H1 (cell line): ENCODE measurements at regions not wholly inside any gene's neighbourhood (a gene's known extent, or its start where the extent isn't known, plus 50 kb on each side); places are given as distances from the start of the nearest gene placed in this dataset.
A peak's percentile ranks its signal among the peaks of the same experiment; 100 is the strongest.

ENCODE experiments used
- CTCF ChIA-PET: fragments of 300-600 bp; sonication (Branson Sonifier 250); formaldehyde crosslinking; loops from one replicate; lab custom pipeline; 2021; ENCODE audit not compliant: partially characterized antibody; lab: Charles Lee
- POLR2A ChIA-PET: fragments of 300-600 bp; sonication (Branson Sonifier 250); formaldehyde crosslinking; loops from one replicate; lab custom pipeline; 2021; ENCODE audit warnings: inconsistent platforms; ENCODE audit not compliant: partially characterized antibody; lab: Charles Lee
- DNase-seq, 2 experiments: peaks; one replicate each; pipeline versions ENCODE4 v3.0.0 to v3.0.0-alpha.2; 2010 to 2022; ENCODE audit warnings: low spot score in 2 of 2, low read depth in 1 of 2, mixed read lengths in 1 of 2
- FAIRE-seq: peaks from 2 replicates; lab custom pipeline; 2011; peaks lifted over from hg19 to GRCh38; lab: Jason Lieb, UNC
- H2AFZ ChIP-seq: 2 replicates; pipeline ENCODE4 v1.8.1; 2012; ENCODE audit warnings: low read length, inconsistent platforms
- H2AK5ac ChIP-seq: 2 replicates; pipeline ENCODE4 v1.6.1; 2013; ENCODE audit warnings: low read depth, low read length
- H2BK120ac ChIP-seq: replicated peaks from 2 replicates; pipeline ENCODE3; 2013; ENCODE audit warnings: low read depth, low read length, inconsistent platforms
- H2BK12ac ChIP-seq: 2 replicates; pipeline ENCODE4 v1.6.1; 2013; ENCODE audit warnings: low read depth, low read length
- H2BK15ac ChIP-seq: 2 replicates; pipeline ENCODE4 v1.6.1; 2013; ENCODE audit warnings: low read length
- H2BK20ac ChIP-seq: 2 replicates; pipeline ENCODE4 v1.6.1; 2013; ENCODE audit warnings: low read length
- H2BK5ac ChIP-seq: 2 replicates; pipeline ENCODE4 v1.6.1; 2013; ENCODE audit warnings: low read depth, low read length
- H3K14ac ChIP-seq: 2 replicates; pipeline ENCODE4 v1.6.1; 2013; ENCODE audit warnings: inconsistent platforms; ENCODE audit not compliant: insufficient read length
- H3K18ac ChIP-seq: 2 replicates; pipeline ENCODE4 v1.6.1; 2013; ENCODE audit warnings: low read length; ENCODE audit errors: extremely low read depth
- H3K23ac ChIP-seq: 2 replicates; pipeline ENCODE4 v1.6.1; 2013; ENCODE audit warnings: inconsistent platforms; ENCODE audit not compliant: insufficient read length
- H3K23me2 ChIP-seq: 2 replicates; pipeline ENCODE4 v1.6.1; 2013; ENCODE audit warnings: low read depth, low read length
- H3K27ac ChIP-seq: 2 replicates; pipeline ENCODE4 v1.6.1; 2011; ENCODE audit warnings: low read depth, low read length, inconsistent platforms
- H3K27me3 ChIP-seq, 4 experiments: replicated peaks in 1 of 4; 1 replicate in 1 of 4; 2 replicates in 3 of 4; pipeline versions ENCODE4 v1.6.1 to v1.8.1; 2011 to 2013; ENCODE audit warnings: low read length in 3 of 4, mild to moderate bottlenecking in 3 of 4, inconsistent platforms in 2 of 4, mixed read lengths in 2 of 4, moderate library complexity in 1 of 4; ENCODE audit not compliant: control insufficient read depth in 3 of 4, insufficient read depth in 3 of 4; ENCODE audit errors: extremely low read depth in 1 of 4
- H3K36me3 ChIP-seq, 4 experiments: 2 replicates each; pipeline versions ENCODE4 v1.6.1 to v1.8.1; 2011 to 2013; ENCODE audit warnings: mild to moderate bottlenecking in 4 of 4, low read length in 3 of 4, moderate library complexity in 2 of 4, control low read depth in 1 of 4, inconsistent platforms in 1 of 4; ENCODE audit not compliant: insufficient read depth in 4 of 4, control insufficient read depth in 2 of 4
- H3K4ac ChIP-seq: replicated peaks from 2 replicates; pipeline ENCODE3; 2013; ENCODE audit warnings: low read length, low read depth, mixed read lengths, inconsistent platforms; ENCODE audit not compliant: insufficient read length
- H3K4me1 ChIP-seq, 4 experiments: replicated peaks in 1 of 4; 1 replicate in 1 of 4; 2 replicates in 3 of 4; pipeline versions ENCODE4 v1.6.1 to v1.8.1; 2011 to 2013; ENCODE audit warnings: low read length in 3 of 4, inconsistent platforms in 2 of 4, mixed read lengths in 1 of 4; ENCODE audit not compliant: insufficient read depth in 4 of 4, control insufficient read depth in 3 of 4
- H3K4me2 ChIP-seq, 2 experiments: 2 replicates each; pipeline versions ENCODE4 v1.6.1 to v1.8.1; 2011 to 2013; ENCODE audit warnings: low read depth in 2 of 2, low read length in 2 of 2, control low read depth in 1 of 2, inconsistent platforms in 1 of 2, mild to moderate bottlenecking in 1 of 2; ENCODE audit not compliant: insufficient read depth in 1 of 2
- H3K4me3 ChIP-seq, 4 experiments: fragments of 200-600, 300-600 bp in 1 of 4; sonication (generic), shearing (Covaris generic), sonication (Bioruptor Twin) in 1 of 4; 2 replicates each; pipeline versions ENCODE4 v1.5.1 to v1.8.1; 2011 to 2016; ENCODE audit warnings: low read length in 4 of 4, low read depth in 3 of 4, control low read depth in 2 of 4, inconsistent platforms in 2 of 4, mild to moderate bottlenecking in 2 of 4, mixed read lengths in 1 of 4, moderate library complexity in 1 of 4; ENCODE audit not compliant: insufficient read depth in 2 of 4; ENCODE audit errors: extremely low read depth in 1 of 4
- H3K56ac ChIP-seq: replicated peaks from 2 replicates; pipeline ENCODE3; 2013; ENCODE audit warnings: low read depth, mild to moderate bottlenecking, mixed read lengths, low read length, inconsistent platforms; ENCODE audit not compliant: insufficient read length
- H3K79me1 ChIP-seq: 2 replicates; pipeline ENCODE4 v1.6.1; 2013; ENCODE audit warnings: low read depth, low read length, control low read depth
- H3K79me2 ChIP-seq, 2 experiments: 2 replicates each; pipeline versions ENCODE4 v1.6.1 to v1.8.1; 2012 to 2013; ENCODE audit warnings: low read length in 2 of 2, mild to moderate bottlenecking in 2 of 2, inconsistent platforms in 1 of 2; ENCODE audit not compliant: insufficient read depth in 2 of 2, control insufficient read depth in 1 of 2
- H3K9ac ChIP-seq, 4 experiments: replicated peaks in 1 of 4; 1 replicate in 1 of 4; 2 replicates in 3 of 4; pipeline versions ENCODE4 v1.6.1 to v1.8.1; 2011 to 2013; ENCODE audit warnings: low read depth in 3 of 4, low read length in 3 of 4, control low read depth in 2 of 4, mild to moderate bottlenecking in 2 of 4, moderate library complexity in 2 of 4, inconsistent platforms in 1 of 4; ENCODE audit errors: extremely low read depth in 1 of 4
- H3K9me3 ChIP-seq, 2 experiments: 2 replicates each; pipeline versions ENCODE4 v1.6.1 to v1.8.1; 2012 to 2013; ENCODE audit warnings: mild to moderate bottlenecking in 2 of 2, moderate library complexity in 2 of 2, control low read depth in 1 of 2, inconsistent platforms in 1 of 2, low read depth in 1 of 2, low read length in 1 of 2, mixed read lengths in 1 of 2; ENCODE audit not compliant: insufficient read depth in 2 of 2
- H4K20me1 ChIP-seq, 2 experiments: replicated peaks in 1 of 2; 2 replicates each; pipeline versions ENCODE3 to v1.8.1; 2011 to 2013; ENCODE audit warnings: inconsistent platforms in 2 of 2, low read length in 2 of 2, mild to moderate bottlenecking in 1 of 2; ENCODE audit not compliant: insufficient read depth in 2 of 2, control insufficient read depth in 1 of 2
- H4K5ac ChIP-seq: 2 replicates; pipeline ENCODE4 v1.6.1; 2013; ENCODE audit warnings: low read length, low read depth, mixed read lengths, inconsistent platforms; ENCODE audit not compliant: insufficient read length
- H4K8ac ChIP-seq: 2 replicates; pipeline ENCODE4 v1.8.0; 2013; ENCODE audit warnings: mild to moderate bottlenecking, moderate library complexity, low read length, inconsistent platforms; ENCODE audit not compliant: insufficient read depth; ENCODE audit errors: extremely low read depth
- H4K91ac ChIP-seq: replicated peaks from 2 replicates; pipeline ENCODE3; 2013; ENCODE audit warnings: low read length, mixed read lengths, inconsistent platforms; ENCODE audit not compliant: insufficient read length
- ATF2 ChIP-seq: IDR thresholded peaks from 2 replicates; pipeline ENCODE4 v1.6.1; 2012; ENCODE audit warnings: low read length, inconsistent platforms
- CHD1 ChIP-seq: IDR thresholded peaks from 2 replicates; pipeline ENCODE4 v1.6.1; 2012; ENCODE audit warnings: low read depth, low read length, improper control_type of control experiment
- FOSL1 ChIP-seq: IDR thresholded peaks from 2 replicates; pipeline ENCODE4 v1.6.1; 2011; ENCODE audit warnings: mild to moderate bottlenecking, low read depth, low read length, moderate library complexity; ENCODE audit not compliant: insufficient read depth
- GABPA ChIP-seq: IDR thresholded peaks from 2 replicates; pipeline ENCODE4 v1.6.1; 2011; ENCODE audit warnings: mild to moderate bottlenecking, low read length, moderate library complexity, borderline replicate concordance; ENCODE audit not compliant: insufficient read depth
- GTF2F1 ChIP-seq: IDR thresholded peaks from 2 replicates; pipeline ENCODE4 v1.6.1; 2012; ENCODE audit warnings: low read depth, low read length, improper control_type of control experiment, borderline replicate concordance
- HDAC6 ChIP-seq: IDR thresholded peaks from one replicate; pipeline ENCODE4 v1.7.1; 2012; ENCODE audit warnings: low read depth, mild to moderate bottlenecking, inconsistent platforms, low read length, moderate library complexity
- NANOG ChIP-seq: IDR thresholded peaks from 2 replicates; pipeline ENCODE4 v1.6.1; 2011; ENCODE audit warnings: low read length, low read depth, mild to moderate bottlenecking, inconsistent platforms; ENCODE audit not compliant: insufficient read depth, poor library complexity, severe bottlenecking
- NRF1 ChIP-seq: IDR thresholded peaks from 2 replicates; pipeline ENCODE4 v1.6.1; 2011; ENCODE audit warnings: mild to moderate bottlenecking, low read depth, low read length, improper control_type of control experiment
- POLR2AphosphoS5 ChIP-seq: IDR thresholded peaks from 2 replicates; pipeline ENCODE4 v1.6.1; 2011; ENCODE audit warnings: low read depth, low read length
- RXRA ChIP-seq: IDR thresholded peaks from 2 replicates; pipeline ENCODE4 v1.6.1; 2011; ENCODE audit warnings: low read depth, mild to moderate bottlenecking, low read length, moderate library complexity; ENCODE audit not compliant: insufficient read depth
- SAP30 ChIP-seq: fragments of 300-600 bp; sonication (generic); IDR thresholded peaks from 2 replicates; pipeline ENCODE4 v1.7.1; 2012; ENCODE audit warnings: low read length, moderate library complexity, mild to moderate bottlenecking, inconsistent platforms; ENCODE audit not compliant: insufficient read depth, insufficient replicate concordance
- SP1 ChIP-seq: IDR thresholded peaks from 2 replicates; pipeline ENCODE4 v1.6.1; 2011; ENCODE audit warnings: low read depth, low read length
- WGBS, 2 experiments: shearing (Covaris generic) in 1 of 2; methylation state at CpG; one replicate each; pipeline versions ENCODE4 v1.1.6 to v1.1.7; 2013 to 2015; ENCODE audit warnings: low lambda C conversion rate in 2 of 2, mixed read lengths in 2 of 2, inconsistent platforms in 1 of 2, low coverage in 1 of 2, missing lambda C conversion rate in 1 of 2; ENCODE audit not compliant: insufficient replicate concordance in 2 of 2, insufficient coverage in 1 of 2, insufficient read length in 1 of 2; ENCODE audit errors: extremely low coverage in 1 of 2, missing lambda C conversion rate in 1 of 2; 5-methylcytosine and 5-hydroxymethylcytosine counted together

GRCh38 chrY:17044723-17045122 lies 835.3 kb downstream of the CDY2B start:
- Histone ChIP-seq H2BK12ac (0 out of 2 replicates have a peak overlapping the region, but pooled peaks have one; percentile 43), H3K23ac (no peak overlapping the region), H3K18ac (no peak overlapping the region), H3K79me1 (no peaks in the 10 kb centered on the region), H3K4ac (no peak overlapping the region), H3K56ac (no peak overlapping the region), H3K27me3 (no peaks in the 10 kb centered on the region), H3K36me3 (no peaks in the 10 kb centered on the region), H4K8ac (no peak overlapping the region), H3K4me1 (no peaks in the 10 kb centered on the region), H2AK5ac (no peak overlapping the region), H2AFZ (no peak overlapping the region), H3K79me2 (no peaks in the 10 kb centered on the region), H4K91ac (no peak overlapping the region), H2BK20ac (no peak overlapping the region; the same call in 1 of the 2 replicates), H3K23me2 (no peaks in the 10 kb centered on the region), H2BK5ac (no peak overlapping the region), H4K20me1 (no peaks in the 10 kb centered on the region), H3K27ac (no peak overlapping the region), H4K5ac (no peak overlapping the region), H2BK120ac (no peak overlapping the region), H3K9ac (no peak overlapping the region), H3K14ac (no peak overlapping the region), H2BK15ac (no peak overlapping the region), H3K4me2 (no peak overlapping the region), H3K9me3 (no peaks in the 10 kb centered on the region), H3K4me3 (no peak overlapping the region)
- POLR2A ChIA-PET: no interaction called here
- no peak for DNase-seq
- TF ChIP-seq FOSL1 (no peak), NANOG (no peak), ATF2 (no peak), GTF2F1 (no peak), GABPA (no peak), NRF1 (no peak), SP1 (no peak), POLR2AphosphoS5 (no peak), HDAC6 (no peak), SAP30 (no peak), CHD1 (no peak), RXRA (no peak)
- FAIRE-seq: no peak
- 100% methylated on average over 3 of the region's 4 CpGs; no CpG with 5 or more reads in 1 of the 2 experiments for WGBS, 2 experiments
- CTCF ChIA-PET: no interaction called here
